GM18873 (cell line): ENCODE measurements at regions not wholly inside any gene's neighbourhood (a gene's known extent, or its start where the extent isn't known, plus 50 kb on each side); places are given as distances from the start of the nearest gene placed in this dataset.
"Not testable (repeated sequence)": the region's sequence is repeated elsewhere in the genome, so short reads cannot be mapped to it uniquely, and the experiment has no call there.

Experiments
- ATAC-seq: cut with Tn5 transposase; IDR thresholded peaks from one replicate; pipeline ENCODE4 v1.9.1; 2021; ENCODE audit warnings: mild to moderate bottlenecking, moderate library complexity, moderate number of reproducible peaks; ENCODE audit not compliant: unreplicated experiment, low FRiP score

DNA sequence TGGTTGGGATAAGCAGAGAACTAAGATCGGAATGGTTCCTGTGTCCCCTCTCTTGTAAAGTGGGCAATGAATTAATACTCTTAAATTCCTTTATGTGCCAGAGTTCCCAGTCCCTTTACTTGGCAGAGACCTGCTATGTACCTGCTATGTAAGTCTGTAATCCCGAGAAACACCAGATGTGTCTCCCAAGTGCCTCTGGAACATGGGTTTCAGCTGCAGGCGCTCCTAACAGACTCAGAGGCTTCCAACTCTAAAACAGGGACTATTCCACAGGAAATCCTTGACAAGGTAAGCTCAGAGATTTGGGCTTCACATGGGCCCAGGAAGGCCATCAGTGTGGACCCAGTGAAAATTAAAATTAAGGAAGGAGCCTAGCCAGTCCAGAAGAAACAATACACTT is 117.7 kb upstream of the PLCL2 start:
- no peak for ATAC-seq

DNA sequence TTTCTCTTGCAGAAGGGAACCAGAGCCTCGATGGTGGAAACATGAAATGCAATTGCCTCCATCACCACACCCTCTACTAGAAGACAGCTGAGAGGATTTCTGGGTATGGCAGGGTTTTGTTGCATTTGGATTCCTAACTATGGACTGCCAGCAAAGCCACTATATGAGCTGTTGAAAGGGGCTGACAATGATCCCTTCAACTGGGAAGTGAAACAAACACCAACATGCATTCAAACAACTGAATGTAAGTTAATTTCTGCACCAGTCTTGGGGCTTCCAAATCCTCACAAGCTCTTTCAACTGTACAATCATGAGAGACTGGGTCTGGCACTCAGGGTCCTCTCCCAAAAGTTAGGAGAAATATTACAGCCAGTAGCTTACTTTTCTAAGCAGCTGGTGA is 116.7 kb upstream of the PLCL2 start:
- ATAC-seq = no peak

DNA sequence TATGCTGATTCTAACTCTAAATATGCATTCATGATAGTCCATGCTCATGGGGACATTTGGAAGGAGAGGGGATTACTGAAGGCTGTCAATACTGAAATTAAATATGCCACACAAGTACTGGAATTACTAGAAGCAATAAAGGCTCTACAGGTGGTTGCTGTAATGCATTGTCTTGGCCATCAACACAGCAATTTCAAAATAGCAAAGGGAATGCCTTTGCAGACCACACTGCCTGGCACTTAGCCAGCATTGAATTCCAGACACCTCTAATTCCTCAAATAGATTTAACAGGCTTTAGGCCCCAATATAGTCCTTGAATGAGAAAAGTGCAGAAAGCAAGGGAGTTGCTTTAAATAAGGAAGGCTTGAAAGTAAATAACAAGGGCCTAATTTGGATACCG is 115.8 kb upstream of the PLCL2 start:
- no peak for ATAC-seq

DNA sequence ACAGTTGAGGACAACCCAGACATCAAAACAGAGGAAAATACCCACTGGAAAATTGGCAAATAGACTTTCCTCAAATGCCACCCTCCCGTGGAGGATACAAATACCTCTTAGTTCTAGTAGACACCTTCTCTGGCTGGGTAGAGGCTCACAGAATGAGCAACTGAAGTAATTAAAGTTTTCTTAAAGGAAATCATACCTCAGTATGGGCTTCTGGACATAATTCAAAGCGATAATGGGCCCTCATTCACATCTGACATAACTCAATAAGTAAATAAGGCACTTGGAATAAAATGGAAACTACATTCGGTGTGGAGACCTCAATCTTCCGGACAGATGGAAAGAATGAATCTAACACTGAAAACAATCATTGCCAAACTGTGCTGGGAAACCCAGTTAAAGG is 115.2 kb upstream of the PLCL2 start:
- no peak for ATAC-seq

DNA sequence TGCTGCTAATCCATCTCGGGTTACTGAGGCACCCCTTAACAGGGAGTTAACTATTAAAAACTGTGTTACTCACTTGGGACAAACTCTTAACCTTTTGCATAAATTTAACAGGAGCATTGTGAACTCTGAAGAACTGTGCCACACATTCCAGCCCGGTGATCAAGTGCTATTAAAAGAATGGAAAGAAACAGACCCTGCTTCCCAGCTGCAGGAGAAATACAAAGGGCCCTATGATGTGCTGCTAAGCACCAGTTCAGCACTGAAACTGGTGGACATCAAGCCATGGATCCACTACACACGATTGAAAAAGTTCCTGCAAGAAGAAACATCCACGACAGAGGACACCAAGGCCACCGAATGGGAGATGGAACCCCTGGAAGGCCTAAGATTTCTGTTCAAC is 114.7 kb upstream of the PLCL2 start:
- ATAC-seq = no peak

DNA sequence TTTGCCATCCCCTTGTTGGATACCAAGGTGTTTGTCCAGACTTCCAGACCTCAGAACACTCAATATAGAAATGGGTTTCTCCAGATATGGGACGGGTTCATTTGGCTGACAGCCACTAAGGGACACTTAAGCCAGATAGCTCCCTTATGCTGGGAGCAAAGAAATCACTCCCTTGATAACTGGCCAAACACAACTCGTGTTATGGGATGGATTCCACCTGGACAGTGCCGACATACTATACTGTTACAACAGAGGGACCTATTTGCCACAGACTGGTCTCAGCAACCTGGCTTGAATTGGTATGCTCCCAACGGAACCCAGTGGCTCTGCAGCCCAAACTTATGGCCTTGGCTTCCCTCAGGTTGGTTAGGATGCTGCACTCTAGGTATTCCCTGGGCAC is 114.0 kb upstream of the PLCL2 start:
- ATAC-seq = no peak

DNA sequence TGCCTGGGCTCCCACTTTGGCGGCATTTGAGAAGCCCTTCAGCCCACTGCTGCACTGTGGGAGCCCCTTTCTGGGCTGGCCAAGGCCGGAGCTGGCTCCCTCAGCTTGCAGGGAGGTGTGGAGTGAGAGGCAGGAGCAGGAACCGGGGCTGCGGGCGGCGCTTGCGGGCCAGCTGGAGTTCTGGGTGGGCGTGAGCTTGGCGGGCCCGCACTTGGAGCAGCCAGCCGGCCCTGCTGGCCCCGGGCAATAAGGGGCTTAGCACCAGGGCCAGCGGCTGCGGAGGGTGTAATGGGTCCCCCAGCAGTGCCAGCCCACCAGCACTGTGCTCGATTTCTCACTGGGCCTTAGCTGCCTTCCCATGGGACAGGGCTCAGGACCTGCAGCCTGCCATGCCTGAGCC is 111.2 kb upstream of the PLCL2 start:
- not testable (repeated sequence) for ATAC-seq

DNA sequence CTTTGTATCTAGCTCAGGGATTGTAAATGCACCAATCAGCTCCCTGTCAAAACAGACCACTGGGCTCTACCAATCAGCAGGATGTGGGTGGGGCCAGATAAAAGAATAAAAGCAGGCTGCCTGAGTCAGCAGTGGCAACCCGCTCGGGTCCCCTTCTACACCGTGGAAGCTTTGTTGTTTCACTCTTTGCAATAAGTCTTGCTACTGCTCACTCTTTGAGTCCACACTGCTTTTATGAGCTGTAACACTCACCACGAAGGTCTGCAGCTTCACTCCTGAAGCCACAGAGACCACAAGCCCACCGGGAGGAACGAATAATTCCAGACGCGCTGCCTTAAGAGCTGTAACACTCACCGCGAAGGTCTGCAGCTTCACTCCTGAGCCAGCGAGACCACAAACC is 110.2 kb upstream of the PLCL2 start:
- ATAC-seq = not testable (repeated sequence)

DNA sequence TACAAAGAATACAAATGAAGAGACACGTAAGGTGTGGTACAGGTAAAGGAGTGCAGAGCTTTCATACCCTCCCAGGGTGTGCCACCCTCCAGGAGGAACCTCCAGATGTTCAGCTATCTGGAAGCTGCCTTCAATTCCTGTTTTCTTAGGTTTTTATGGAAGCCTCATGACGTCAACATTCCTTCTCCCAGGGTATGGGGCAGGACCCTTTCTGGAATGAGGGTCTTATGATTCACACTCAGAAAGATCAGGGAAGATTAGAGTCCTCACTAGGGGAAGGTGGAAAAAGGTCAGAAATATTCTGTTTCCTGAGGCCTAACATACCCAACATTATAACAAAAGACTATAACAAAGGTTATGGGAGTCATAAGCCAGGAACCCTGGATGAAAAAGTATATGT is 99.8 kb upstream of the PLCL2 start:
- no peak for ATAC-seq

DNA sequence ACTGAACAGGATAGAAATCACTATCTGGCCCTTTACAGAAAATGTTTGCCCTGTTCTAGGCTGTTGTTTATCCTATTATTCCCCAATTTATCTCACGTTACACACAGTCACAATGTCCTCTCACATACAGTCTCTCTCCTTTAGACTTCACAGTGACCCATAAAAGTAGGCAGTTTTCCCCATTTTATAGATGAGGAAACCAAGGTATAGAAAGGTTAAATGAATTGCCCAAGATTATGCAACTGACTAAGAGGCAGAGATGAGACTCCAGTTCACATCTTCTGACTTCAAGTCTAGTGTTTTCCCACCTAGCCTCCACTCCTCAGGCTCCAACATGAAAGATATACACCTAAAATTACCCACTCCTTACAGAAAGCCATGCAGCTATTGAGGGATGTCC is 99.3 kb upstream of the PLCL2 start:
- ATAC-seq = no peak

DNA sequence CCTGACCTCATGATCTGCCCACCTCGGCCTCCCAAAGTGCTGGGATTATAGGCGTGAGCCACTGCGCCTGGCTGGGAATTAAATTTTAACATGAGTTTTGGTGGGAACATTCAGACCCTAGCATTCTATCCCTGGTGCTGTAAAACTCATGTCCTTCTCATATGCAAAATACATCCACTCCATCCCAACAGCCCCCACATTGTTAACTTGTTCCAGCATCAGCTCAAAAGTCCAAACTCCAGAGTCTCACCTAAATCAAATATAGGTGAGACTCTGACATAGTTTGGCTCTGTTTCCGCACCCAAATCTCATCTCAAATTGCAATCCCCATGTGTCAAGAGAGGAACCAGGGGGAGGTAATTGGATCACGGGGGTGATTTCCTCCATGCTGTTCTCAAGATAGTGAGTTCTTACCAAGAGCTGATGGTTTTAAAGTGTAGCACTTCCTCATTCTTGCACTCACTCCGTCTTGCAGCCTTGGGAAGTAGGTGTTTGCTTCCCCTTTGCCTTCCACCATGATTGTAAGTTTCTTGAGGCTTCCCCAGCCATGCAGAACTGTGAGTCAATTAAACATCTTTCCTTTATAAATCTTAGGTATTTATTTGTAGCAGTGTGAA is 96.2 kb upstream of the PLCL2 start:
- ATAC-seq = no peak

DNA sequence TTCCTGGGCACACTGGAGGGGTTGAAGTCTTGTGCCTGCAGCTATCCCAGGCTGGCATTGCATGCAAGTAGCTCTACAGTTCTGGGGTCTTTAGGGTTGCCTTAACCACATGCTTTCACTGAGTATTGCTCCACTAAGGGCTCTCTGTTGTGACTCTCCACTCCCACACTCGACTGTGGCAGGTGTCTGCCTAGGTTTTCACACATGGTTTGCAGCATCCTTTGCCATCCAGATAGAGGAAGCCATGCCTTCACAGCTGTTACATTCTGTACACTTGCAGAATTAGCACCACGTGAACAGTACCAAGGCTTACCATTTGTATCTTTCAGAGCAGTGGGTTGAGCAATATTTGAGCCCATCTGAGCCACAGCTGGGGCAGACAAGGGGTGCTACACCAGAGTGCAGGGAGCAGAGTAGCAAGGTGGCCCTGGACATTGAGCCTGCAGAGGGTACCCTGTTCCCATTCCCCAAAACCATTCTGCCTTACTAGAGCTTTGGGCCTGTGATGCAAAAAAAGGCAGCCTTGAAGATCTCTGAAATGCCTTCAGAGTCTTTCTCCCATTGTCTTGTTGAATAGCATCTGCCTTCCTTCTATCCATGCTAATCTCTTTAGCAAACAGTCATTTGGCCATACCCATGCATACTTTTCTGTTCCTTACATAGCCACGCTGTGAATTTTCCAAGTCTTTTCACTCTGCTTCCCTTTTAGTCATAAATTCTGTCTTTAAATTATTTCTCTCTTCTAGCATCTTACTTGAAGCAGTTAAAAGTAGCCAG is 95.2 kb upstream of the PLCL2 start:
- no peak for ATAC-seq

DNA sequence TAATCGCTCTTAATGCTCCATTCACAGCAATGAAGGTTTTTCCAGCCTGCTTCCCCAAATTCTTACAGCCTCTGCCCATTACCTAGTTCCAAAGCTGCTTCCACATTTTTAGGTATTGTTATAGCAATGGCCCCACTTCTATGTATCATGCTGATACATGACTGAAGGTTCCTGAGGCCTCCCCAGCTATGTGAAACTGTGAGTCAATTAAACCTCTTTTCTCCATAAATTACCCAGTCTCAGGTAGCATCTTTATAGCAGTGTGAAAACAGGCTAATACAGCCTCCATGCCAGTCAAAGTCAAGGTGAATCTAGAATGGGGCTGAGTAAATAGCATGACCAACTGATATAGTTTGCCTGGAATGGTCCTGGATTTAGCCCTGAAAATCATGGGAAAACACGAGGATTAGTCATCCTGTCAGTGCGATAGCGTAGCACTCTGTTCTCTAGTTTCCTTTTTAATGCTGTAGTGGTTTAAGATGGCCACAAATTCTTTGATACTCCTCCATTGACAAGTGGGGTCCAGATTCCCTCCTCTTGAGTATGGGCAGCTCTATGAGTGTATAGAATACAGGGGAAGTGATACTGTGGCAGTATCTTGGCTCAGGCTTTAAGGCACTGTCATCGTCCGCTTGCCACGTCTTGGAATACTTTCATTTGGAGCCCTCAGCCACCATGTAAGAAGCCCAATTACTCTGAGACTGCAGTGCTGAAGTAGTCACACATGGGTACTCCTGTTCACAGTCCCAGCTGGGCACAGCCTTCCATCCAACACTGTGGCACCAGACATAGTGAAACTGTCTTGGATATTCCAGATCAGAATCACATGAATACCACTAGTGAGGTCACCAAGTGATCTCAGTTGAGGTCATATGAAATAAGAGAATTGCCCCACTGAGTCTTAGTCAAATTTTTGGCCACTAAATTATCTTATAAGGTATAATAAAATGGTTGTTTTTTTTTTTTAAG is 94.0 kb upstream of the PLCL2 start:
- ATAC-seq = no peak

DNA sequence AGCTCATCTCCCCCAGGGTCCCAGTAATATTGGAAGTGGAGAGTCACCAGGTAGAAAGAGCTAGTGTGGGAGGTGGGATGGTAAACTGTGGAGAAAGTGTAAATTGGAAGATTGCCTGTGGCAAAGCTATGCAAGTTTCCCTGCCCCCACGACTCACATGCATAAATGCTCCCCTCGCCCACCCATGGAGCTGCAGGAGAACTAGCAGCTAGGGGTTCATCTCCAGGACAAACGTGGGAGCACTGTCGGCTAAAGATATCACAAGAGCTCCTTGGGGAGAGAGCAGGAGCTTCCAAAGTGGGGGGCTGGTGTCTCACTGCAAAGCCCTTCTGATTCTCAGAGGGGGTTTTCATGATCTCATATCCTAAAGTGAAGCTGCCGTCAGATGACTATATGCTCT is 91.4 kb upstream of the PLCL2 start:
- ATAC-seq = no peak

DNA sequence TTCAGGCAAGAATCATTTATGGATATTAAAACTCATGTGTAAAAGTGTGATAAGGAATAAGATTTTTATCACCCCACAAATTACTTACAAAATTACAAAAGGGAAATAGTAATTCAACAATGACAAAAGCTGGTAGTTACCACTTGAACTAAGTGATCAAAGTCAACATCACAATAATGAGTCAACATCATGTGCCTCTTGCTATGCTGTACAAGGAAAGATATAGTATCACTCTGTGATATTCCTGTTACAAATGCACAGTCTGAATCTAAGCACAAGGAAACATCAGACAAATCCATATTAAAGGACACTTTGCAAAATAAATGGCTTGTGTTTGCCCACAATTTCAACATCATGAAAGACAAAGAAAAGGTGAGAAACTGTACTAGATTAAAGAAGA is 90.5 kb upstream of the PLCL2 start:
- ATAC-seq = no peak

DNA sequence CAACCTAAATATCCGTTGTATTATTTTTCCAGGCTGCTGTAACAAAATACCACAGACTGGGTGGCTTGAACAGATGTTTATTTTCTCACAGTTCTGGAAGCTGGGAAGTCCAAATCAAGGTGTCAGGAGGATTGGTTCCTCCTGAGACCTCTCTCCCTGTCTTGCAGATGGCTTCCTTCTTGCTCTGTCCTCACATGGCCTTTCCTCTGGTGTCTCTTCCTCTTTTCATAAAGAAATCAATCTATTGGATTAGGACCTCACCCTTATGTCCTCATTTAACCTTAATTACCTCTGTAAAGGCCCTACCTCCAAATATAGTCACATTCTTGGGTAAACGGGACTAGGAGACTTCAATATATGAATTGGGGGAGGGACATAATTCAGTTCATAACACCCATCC is 89.2 kb upstream of the PLCL2 start:
- ATAC-seq = no peak

DNA sequence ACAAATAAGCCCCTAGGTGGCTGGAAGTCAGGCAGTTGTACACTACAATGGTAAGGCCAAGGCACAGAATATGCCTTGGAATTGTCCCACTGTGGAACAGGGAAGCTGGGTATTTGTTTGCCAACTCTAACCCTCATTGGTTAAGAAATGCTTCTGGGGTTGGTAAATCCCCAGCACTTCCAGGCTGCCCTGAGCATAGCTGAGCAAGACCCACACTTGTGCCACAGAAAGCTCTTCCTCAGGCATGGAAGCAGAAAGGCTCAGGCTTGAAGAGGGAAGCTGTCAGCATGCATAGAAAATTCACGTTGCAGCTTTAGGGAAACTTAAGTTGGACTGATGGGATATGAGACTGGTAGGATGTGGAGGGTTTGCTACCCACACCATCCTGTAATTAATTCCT is 86.9 kb upstream of the PLCL2 start:
- no peak for ATAC-seq

DNA sequence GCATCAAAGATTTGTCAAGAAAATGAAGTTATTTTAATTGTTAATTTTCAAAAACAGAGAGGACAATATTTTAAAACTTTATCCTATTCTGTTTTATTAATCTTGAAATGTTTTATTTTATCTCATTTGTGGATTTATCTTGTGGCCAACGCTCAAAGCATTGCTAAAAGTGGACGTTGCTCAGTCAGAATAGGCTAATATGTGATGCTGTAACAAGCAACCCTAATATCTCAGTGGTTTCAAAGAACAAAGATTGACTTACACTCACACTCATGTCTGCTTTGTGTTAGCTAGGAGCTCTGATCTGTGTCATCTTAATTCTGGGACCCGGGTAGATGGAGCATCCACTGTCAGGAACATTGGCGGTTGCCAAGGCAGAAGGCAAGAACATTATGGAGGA is 86.0 kb upstream of the PLCL2 start:
- no peak for ATAC-seq

DNA sequence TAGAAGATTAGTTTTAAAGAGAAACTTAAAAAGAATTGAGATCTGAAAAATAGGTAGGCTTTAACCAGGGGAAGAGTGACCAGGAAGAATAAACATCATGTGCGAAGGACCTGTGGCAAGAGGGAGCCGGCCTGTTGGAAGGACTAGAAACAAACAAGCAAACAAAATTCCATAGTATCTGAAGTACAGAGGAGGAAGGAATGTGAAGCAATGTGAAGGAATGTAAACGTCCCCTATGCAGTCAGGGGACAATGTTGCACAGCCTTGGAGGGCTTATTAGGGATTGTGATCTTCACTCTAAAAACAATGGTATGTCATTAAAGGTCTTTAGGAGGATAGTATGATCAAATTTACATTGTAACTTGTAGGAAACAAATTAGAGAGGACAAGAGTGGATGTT is 84.4 kb upstream of the PLCL2 start:
- ATAC-seq = no peak

DNA sequence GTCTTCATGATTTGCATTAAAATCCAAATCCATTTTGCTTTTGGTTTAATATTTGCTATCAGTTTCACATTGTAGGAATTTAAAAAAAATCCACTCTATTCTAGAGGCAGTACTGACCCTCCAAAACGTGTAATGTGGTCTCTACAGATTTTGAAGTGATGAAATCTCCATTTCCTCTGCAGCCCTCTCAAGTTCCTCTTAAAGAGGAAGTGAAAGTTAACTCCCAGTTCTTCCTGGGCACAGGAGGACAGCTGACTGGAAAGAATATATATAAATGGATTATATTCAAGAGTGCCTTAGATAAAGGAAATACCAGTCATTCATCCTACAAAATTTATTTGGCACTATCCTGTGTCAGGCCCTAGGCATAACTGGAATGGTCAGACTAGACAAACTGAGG is 83.5 kb upstream of the PLCL2 start:
- no peak for ATAC-seq

DNA sequence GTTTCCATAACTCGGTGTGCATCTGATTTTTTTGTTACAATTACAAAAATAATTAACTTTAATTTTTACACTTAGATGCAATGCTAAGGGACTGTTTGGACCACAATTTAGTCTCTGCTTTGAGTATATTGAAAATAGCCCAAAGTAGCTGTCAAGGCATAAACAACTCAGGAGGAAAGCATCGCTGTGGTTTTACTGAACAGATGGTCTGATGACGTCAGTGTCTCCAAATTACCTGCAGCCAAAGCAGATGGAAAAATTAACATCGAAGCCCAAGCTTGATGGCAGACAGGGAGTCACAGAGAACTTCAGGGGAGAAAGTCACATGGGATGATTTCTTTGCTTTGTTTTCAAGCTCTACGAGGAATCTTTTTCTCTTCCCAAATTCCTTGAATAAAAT is 83.1 kb upstream of the PLCL2 start:
- ATAC-seq = no peak
